Astrocyte (in vitro differentiated cells and primary cell): ENCODE measurements at regions not wholly inside any gene's neighbourhood (a gene's known extent, or its start where the extent isn't known, plus 50 kb on each side); places are given as distances from the start of the nearest gene placed in this dataset.

Experiments used
- DNase-seq: peaks from one replicate; pipeline ENCODE4 v3.0.0-alpha.2; 2010; ENCODE audit warnings: low read depth
- FAIRE-seq: peaks from 2 replicates; lab custom pipeline; 2011; peaks lifted over from hg19 to GRCh38; lab: Jason Lieb, UNC
- H2AFZ ChIP-seq: 2 replicates; pipeline ENCODE4 v1.6.0; 2012; ENCODE audit warnings: low read depth, low read length, inconsistent platforms
- H3K27ac ChIP-seq: 2 replicates; pipeline ENCODE4 v1.5.1; 2011; ENCODE audit warnings: low read depth, low read length, inconsistent platforms
- H3K27me3 ChIP-seq: 2 replicates; pipeline ENCODE4 v1.6.0; 2011; ENCODE audit warnings: low read length, inconsistent platforms; ENCODE audit not compliant: insufficient read depth
- H3K36me3 ChIP-seq: 2 replicates; pipeline ENCODE4 v1.5.1; 2011; ENCODE audit warnings: low read length, inconsistent platforms; ENCODE audit not compliant: insufficient read depth
- H3K4me1 ChIP-seq: 2 replicates; pipeline ENCODE4 v1.5.1; 2011; ENCODE audit warnings: low read length, inconsistent platforms; ENCODE audit not compliant: insufficient read depth
- H3K4me2 ChIP-seq: 2 replicates; pipeline ENCODE4 v1.6.0; 2012; ENCODE audit warnings: low read length, inconsistent platforms
- H3K4me3 ChIP-seq: 2 replicates; pipeline ENCODE4 v1.5.1; 2011; ENCODE audit warnings: low read depth, mild to moderate bottlenecking, low read length, inconsistent platforms; ENCODE audit not compliant: insufficient read depth
- H3K79me2 ChIP-seq: 2 replicates; pipeline ENCODE4 v1.6.0; 2012; ENCODE audit warnings: mild to moderate bottlenecking, low read length, inconsistent platforms; ENCODE audit not compliant: insufficient read depth
- H3K9ac ChIP-seq: 2 replicates; pipeline ENCODE4 v1.6.0; 2012; ENCODE audit warnings: mild to moderate bottlenecking, low read length, inconsistent platforms
- H3K9me3 ChIP-seq: 2 replicates; pipeline ENCODE4 v1.5.1; 2012; ENCODE audit warnings: low read depth, mild to moderate bottlenecking, low read length, inconsistent platforms; ENCODE audit not compliant: insufficient read depth
- H4K20me1 ChIP-seq: 2 replicates; pipeline ENCODE4 v1.6.0; 2012; ENCODE audit warnings: low read length, inconsistent platforms; ENCODE audit not compliant: insufficient read depth
- H3K27ac Mint-ChIP-seq: one replicate; pipeline ENCODE4 v1.8.0; 2021; ENCODE audit warnings: mild to moderate bottlenecking, mixed read lengths; ENCODE audit not compliant: unreplicated experiment
- H3K27me3 Mint-ChIP-seq: one replicate; pipeline ENCODE4 v1.8.0; 2021; ENCODE audit warnings: low read depth, mixed read lengths; ENCODE audit not compliant: unreplicated experiment
- H3K36me3 Mint-ChIP-seq: one replicate; pipeline ENCODE4 v1.8.0; 2021; ENCODE audit warnings: low read depth, mixed read lengths; ENCODE audit not compliant: unreplicated experiment
- H3K4me1 Mint-ChIP-seq: one replicate; pipeline ENCODE4 v1.8.0; 2021; ENCODE audit warnings: low read depth, mixed read lengths; ENCODE audit not compliant: unreplicated experiment
- H3K4me3 Mint-ChIP-seq: one replicate; pipeline ENCODE4 v1.8.0; 2021; ENCODE audit warnings: mild to moderate bottlenecking, moderate library complexity, mixed read lengths; ENCODE audit not compliant: unreplicated experiment
- H3K9me3 Mint-ChIP-seq: one replicate; pipeline ENCODE4 v1.8.0; 2021; ENCODE audit warnings: mild to moderate bottlenecking, mixed read lengths; ENCODE audit not compliant: unreplicated experiment
- EZH2 ChIP-seq: IDR thresholded peaks from 2 replicates; pipeline ENCODE4 v1.6.1; 2012; ENCODE audit warnings: mild to moderate bottlenecking, low read length, inconsistent platforms; ENCODE audit not compliant: insufficient read depth
- TF ChIP-seq, protein P1 (sequence below): IDR thresholded peaks from 2 replicates; pipeline ENCODE4 v1.5.1; 2011; ENCODE audit warnings: low read depth, mild to moderate bottlenecking, inconsistent platforms, low read length, moderate library complexity; ENCODE audit not compliant: insufficient read depth

DNA sequence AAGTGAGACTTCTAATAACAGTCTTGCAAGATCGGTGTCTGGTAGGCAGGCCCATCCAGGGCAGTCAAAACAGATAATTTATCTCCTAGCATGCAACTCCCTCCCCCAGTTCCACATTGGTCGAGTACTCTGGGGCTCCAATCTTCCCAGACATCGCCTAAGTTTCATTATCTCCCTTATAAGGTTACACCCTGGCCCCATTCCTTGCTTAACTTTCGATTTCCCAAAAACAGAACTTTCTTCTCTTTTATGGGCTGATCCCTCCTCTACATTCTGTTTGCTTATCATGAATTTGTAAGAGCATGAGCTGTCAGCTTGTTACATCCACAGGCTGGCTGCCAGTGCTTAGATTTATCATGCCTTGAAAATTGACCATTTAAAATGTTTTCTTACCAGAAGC lies 471.3 kb downstream of the TECRL start:
- no peak overlapping the region for H3K4me3 Mint-ChIP-seq
- no peaks in the 10 kb centered on the region for H3K9me3 Mint-ChIP-seq
- no peak overlapping the region for H3K9ac ChIP-seq
- TF ChIP-seq, protein P1, sequence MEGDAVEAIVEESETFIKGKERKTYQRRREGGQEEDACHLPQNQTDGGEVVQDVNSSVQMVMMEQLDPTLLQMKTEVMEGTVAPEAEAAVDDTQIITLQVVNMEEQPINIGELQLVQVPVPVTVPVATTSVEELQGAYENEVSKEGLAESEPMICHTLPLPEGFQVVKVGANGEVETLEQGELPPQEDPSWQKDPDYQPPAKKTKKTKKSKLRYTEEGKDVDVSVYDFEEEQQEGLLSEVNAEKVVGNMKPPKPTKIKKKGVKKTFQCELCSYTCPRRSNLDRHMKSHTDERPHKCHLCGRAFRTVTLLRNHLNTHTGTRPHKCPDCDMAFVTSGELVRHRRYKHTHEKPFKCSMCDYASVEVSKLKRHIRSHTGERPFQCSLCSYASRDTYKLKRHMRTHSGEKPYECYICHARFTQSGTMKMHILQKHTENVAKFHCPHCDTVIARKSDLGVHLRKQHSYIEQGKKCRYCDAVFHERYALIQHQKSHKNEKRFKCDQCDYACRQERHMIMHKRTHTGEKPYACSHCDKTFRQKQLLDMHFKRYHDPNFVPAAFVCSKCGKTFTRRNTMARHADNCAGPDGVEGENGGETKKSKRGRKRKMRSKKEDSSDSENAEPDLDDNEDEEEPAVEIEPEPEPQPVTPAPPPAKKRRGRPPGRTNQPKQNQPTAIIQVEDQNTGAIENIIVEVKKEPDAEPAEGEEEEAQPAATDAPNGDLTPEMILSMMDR: no peak
- no peak for TF ChIP-seq EZH2
- H3K4me1 Mint-ChIP-seq: no peaks in the 10 kb centered on the region
- H3K27me3 ChIP-seq: no peaks in the 10 kb centered on the region
- H3K36me3 Mint-ChIP-seq: no peaks in the 10 kb centered on the region
- H2AFZ ChIP-seq: no peak overlapping the region
- DNase-seq: no peak
- H3K4me3 ChIP-seq: no peak overlapping the region
- no peaks in the 10 kb centered on the region for H3K9me3 ChIP-seq
- no peaks in the 10 kb centered on the region for H3K79me2 ChIP-seq
- no peaks in the 10 kb centered on the region for H4K20me1 ChIP-seq
- H3K4me2 ChIP-seq: no peak overlapping the region
- no peaks in the 10 kb centered on the region for H3K36me3 ChIP-seq
- H3K4me1 ChIP-seq: no peaks in the 10 kb centered on the region
- no peak overlapping the region for H3K27ac ChIP-seq
- H3K27ac Mint-ChIP-seq: no peak overlapping the region
- H3K27me3 Mint-ChIP-seq: no peaks in the 10 kb centered on the region
- no peak for FAIRE-seq

DNA sequence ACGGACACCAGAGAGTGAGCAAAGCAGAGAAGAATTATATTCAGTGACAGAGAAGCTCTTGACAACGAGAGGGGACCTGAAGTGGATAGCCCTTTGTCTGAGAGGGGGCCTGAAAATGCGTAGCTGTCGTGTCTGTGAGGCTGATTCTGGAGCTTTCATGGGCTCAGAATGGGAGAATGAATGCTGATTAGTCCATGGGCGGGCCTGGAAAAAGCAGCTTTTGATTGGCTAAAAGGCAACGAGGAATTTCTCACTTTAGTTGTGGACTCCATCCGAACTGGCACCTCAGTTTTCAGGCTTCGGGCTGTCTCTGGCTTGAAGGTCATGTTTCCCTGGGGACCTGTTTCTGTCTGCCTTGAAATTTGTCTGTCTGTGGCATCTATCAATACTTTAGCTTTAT lies 487.1 kb downstream of the TECRL start:
- Histone ChIP-seq H4K20me1 (no peaks in the 10 kb centered on the region), H3K27ac (no peak overlapping the region), H3K4me2 (no peak overlapping the region), H3K79me2 (no peaks in the 10 kb centered on the region), H2AFZ (no peak overlapping the region), H3K4me3 (no peak overlapping the region), H3K4me1 (no peaks in the 10 kb centered on the region), H3K27me3 (no peaks in the 10 kb centered on the region), H3K9ac (no peak overlapping the region), H3K9me3 (peaks cover 3% of the 10 kb centered on the region), H3K36me3 (no peaks in the 10 kb centered on the region)
- Mint-ChIP-seq H3K27ac (no peak overlapping the region), H3K4me1 (no peaks in the 10 kb centered on the region), H3K9me3 (no peaks in the 10 kb centered on the region), H3K4me3 (no peak overlapping the region), H3K27me3 (no peaks in the 10 kb centered on the region), H3K36me3 (no peaks in the 10 kb centered on the region)
- DNase-seq (no peak), FAIRE-seq (no peak)
- TF ChIP-seq, protein P1: no peak
- no peak for TF ChIP-seq EZH2

DNA sequence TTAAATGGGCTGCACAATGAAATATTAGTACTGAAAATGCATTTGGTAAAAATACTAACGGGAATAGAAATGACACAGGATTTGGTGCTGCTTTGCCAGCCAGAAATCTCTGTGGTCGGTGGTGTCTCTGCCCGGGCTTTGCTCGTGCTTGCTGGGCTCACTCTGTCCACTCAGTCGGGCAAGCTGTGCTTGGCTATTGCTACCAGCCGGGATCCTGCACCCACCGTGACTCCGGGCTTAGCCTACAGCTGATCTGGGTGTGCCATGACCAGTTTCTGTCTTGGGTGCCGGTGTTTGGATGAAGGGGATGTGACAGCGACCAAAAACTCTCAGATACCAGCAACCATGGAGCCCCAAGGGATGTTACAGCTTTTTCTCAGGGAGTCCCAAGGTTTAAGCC lies 487.7 kb downstream of the TECRL start:
- no peak overlapping the region for H3K4me3 Mint-ChIP-seq
- H3K9me3 Mint-ChIP-seq: no peaks in the 10 kb centered on the region
- H3K4me2 ChIP-seq: no peak overlapping the region
- no peak overlapping the region for H3K27ac Mint-ChIP-seq
- no peak for DNase-seq
- no peak overlapping the region for H2AFZ ChIP-seq
- H3K4me1 ChIP-seq: no peaks in the 10 kb centered on the region
- TF ChIP-seq, protein P1: no peak
- TF ChIP-seq EZH2: no peak
- no peaks in the 10 kb centered on the region for H4K20me1 ChIP-seq
- H3K36me3 ChIP-seq: no peaks in the 10 kb centered on the region
- FAIRE-seq: no peak
- no peak overlapping the region for H3K27ac ChIP-seq
- H3K27me3 Mint-ChIP-seq: no peaks in the 10 kb centered on the region
- peaks cover 3% of the 10 kb centered on the region for H3K9me3 ChIP-seq
- H3K79me2 ChIP-seq: no peaks in the 10 kb centered on the region
- no peak overlapping the region for H3K9ac ChIP-seq
- H3K4me1 Mint-ChIP-seq: no peaks in the 10 kb centered on the region
- H3K4me3 ChIP-seq: no peak overlapping the region
- no peaks in the 10 kb centered on the region for H3K27me3 ChIP-seq
- no peaks in the 10 kb centered on the region for H3K36me3 Mint-ChIP-seq
